IPS-18a (cell line): ENCODE measurements at regions not wholly inside any gene's neighbourhood (a gene's known extent, or its start where the extent isn't known, plus 50 kb on each side); places are given as distances from the start of the nearest gene placed in this dataset.

Experiments used
- H3K27ac ChIP-seq: one replicate; pipeline ENCODE4 v1.5.1; 2013; ENCODE audit warnings: low read length
- H3K27me3 ChIP-seq: one replicate; pipeline ENCODE4 v1.6.1; 2013; ENCODE audit warnings: mild to moderate bottlenecking, low read length; ENCODE audit not compliant: control insufficient read depth, insufficient read depth
- H3K36me3 ChIP-seq: one replicate; pipeline ENCODE4 v1.6.1; 2013; ENCODE audit warnings: low read depth, low read length; ENCODE audit not compliant: control insufficient read depth
- H3K4me1 ChIP-seq: one replicate; pipeline ENCODE4 v1.6.1; 2013; ENCODE audit warnings: low read depth, low read length; ENCODE audit not compliant: control insufficient read depth
- H3K4me3 ChIP-seq: one replicate; pipeline ENCODE4 v1.5.1; 2013; ENCODE audit warnings: low read length
- H3K9ac ChIP-seq: one replicate; pipeline ENCODE4 v1.6.1; 2013; ENCODE audit warnings: mild to moderate bottlenecking, low read length, moderate library complexity
- H3K9me3 ChIP-seq: one replicate; pipeline ENCODE4 v1.6.1; 2013; ENCODE audit warnings: low read depth, low read length; ENCODE audit not compliant: control insufficient read depth

DNA sequence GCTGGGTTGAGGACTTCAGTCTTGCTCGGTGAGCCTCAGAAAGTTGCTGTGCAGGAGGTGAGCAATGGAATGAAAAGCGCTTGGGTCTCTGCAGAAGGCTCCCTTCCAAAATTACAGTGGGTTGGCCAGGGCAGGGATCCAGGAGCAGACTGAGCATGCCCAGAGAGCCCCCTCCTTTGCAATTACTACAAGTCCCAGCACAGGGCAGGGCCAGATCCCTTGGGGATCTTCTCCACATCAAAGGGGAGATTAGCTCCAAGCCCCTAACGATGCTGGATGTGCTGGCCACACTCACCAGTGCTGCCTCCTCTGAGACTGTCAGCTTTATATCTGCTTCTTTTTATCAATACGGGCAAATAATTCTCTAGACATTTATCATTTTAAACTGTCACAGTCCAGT lies 337.5 kb downstream of the RPS24 start:
- peaks cover 8% of the 10 kb centered on the region for H3K4me1 ChIP-seq
- H3K9me3 ChIP-seq: no peaks in the 10 kb centered on the region
- no peaks in the 10 kb centered on the region for H3K36me3 ChIP-seq
- no peaks in the 10 kb centered on the region for H3K27me3 ChIP-seq
- H3K4me3 ChIP-seq: no peak overlapping the region
- no peak overlapping the region for H3K27ac ChIP-seq
- H3K9ac ChIP-seq: no peak overlapping the region

DNA sequence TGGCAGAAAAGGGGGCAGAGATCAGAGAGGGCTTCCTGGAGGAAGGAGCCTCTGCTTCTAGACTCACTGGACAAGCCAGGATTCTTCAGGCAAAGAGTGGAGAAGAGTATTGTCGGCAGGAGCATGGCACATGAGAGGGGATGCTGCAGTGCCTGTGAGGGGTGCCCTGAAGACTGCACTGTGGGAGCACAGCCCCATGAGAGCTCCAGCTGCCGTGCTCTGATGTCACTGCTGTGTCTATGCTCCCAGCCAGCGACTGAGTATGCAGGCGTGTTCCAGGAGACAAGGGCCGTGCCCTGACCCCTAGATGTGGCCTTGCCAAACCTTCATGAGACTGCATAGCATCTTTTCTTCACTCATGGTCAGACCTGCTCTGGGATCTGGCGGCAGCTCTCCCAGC lies 339.1 kb downstream of the RPS24 start:
- Histone ChIP-seq H3K27me3 (no peaks in the 10 kb centered on the region), H3K9ac (no peak overlapping the region), H3K4me3 (no peak overlapping the region), H3K36me3 (no peaks in the 10 kb centered on the region), H3K4me1 (peaks cover 7% of the 10 kb centered on the region), H3K27ac (no peak overlapping the region), H3K9me3 (no peaks in the 10 kb centered on the region)

- no peak overlapping the region for H3K4me3 ChIP-seq
- H3K36me3 ChIP-seq: no peaks in the 10 kb centered on the region
- H3K9me3 ChIP-seq: no peaks in the 10 kb centered on the region
- no peak overlapping the region for H3K27ac ChIP-seq
- H3K4me1 ChIP-seq: peaks cover 7% of the 10 kb centered on the region
- no peak overlapping the region for H3K9ac ChIP-seq
- H3K27me3 ChIP-seq: no peaks in the 10 kb centered on the region
These were observed 340.8 kb downstream of the RPS24 start for GRCh38 chr10:78374331-78375028.

DNA sequence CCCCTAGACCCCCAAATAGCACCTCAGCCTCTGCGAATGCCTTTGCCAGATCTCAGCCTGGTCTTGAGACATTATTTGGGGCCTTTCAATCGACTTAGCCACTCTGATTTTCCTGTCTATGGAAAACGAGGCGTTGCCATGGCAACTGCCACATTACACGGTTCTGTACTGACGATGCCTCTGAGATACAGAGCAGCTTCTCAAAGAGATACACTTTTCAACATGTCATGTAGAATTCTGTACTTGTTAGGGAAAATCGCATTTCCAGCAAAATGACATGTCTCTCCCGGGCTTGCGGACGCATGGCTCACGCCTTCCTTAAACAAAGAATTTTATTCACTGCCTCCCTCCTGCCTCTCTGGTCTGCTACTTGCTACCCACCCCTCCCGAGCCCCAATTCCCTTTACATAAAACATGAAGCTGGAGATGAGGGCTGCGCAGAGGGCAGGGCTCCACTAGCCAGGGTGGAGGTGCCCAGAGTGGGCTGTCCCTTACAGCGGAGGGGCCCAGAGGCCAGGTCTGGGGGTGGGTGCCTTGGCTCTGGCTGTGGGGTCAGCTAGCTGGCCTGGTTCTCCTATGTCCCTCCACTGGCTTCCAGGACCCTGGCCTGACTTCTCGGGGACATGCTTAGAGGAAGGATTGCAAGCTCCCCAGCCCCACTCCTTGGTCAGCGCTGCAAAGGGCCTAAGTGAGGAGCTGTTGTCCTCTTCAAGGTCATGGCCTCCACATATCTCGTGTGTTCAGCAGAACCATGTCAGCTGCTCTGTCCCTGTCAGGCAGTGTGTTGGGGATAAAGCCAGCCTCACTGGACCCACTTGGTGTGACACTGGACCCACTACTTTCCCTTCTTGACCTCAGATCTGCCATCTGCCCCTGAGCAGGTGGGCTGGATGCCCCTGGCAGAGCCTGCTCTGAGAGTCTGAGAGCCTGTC lies 342.5 kb downstream of the RPS24 start:
- Histone ChIP-seq H3K9me3 (no peaks in the 10 kb centered on the region), H3K4me1 (peaks cover 5% of the 10 kb centered on the region), H3K4me3 (no peak overlapping the region), H3K36me3 (no peaks in the 10 kb centered on the region), H3K27me3 (no peaks in the 10 kb centered on the region), H3K27ac (no peak overlapping the region), H3K9ac (no peak overlapping the region)

DNA sequence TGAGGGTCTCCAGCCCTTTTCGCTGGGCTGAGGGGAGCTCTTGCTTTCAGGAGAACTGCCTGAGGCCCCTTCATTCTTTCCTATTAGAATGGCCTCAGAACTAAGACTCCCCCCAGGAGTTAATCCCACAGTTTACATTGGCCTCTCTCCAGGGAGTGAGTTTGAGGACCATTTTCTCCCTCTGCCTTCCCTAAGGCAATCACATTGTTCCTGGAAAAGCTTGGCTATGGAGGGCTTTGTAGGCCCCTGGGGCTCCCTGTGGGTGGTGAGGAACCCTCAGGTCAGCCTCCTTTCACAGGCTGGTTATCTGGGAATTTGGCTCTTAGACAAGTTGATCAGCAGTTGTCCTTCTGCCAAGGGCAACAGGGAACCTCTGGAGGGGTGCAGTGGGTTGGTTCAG lies 343.7 kb downstream of the RPS24 start:
- H3K9me3 ChIP-seq: no peaks in the 10 kb centered on the region
- no peak overlapping the region for H3K27ac ChIP-seq
- no peaks in the 10 kb centered on the region for H3K27me3 ChIP-seq
- peaks cover 4% of the 10 kb centered on the region for H3K4me1 ChIP-seq
- H3K36me3 ChIP-seq: no peaks in the 10 kb centered on the region
- H3K9ac ChIP-seq: no peak overlapping the region
- no peak overlapping the region for H3K4me3 ChIP-seq

DNA sequence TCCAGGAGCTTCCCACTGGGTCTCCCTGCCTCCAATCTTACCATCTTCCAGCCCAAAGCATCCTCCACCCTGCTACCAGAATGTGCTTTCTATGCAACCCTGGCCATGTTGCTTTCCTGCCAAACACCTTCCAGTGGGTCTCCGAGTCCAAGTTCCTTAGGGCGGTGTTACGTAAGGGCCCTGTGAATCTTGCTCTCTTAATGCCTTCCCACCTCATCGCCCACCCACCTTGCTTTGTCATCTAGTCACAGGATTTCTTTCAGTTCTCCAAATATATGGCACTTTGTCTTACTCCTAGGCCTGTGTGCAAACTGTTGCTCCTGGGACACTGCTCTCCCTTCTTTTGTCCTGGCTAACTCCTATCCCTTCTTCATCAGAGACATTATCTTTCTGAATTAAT lies 344.5 kb downstream of the RPS24 start:
- Histone ChIP-seq H3K27me3 (no peaks in the 10 kb centered on the region), H3K9me3 (no peaks in the 10 kb centered on the region), H3K36me3 (no peaks in the 10 kb centered on the region), H3K9ac (no peak overlapping the region), H3K4me3 (no peak overlapping the region), H3K4me1 (peaks cover 4% of the 10 kb centered on the region), H3K27ac (no peak overlapping the region)

- no peaks in the 10 kb centered on the region for H3K36me3 ChIP-seq
- no peak overlapping the region for H3K9ac ChIP-seq
- no peaks in the 10 kb centered on the region for H3K9me3 ChIP-seq
- H3K4me1 ChIP-seq: peaks cover 4% of the 10 kb centered on the region
- no peak overlapping the region for H3K4me3 ChIP-seq
- no peaks in the 10 kb centered on the region for H3K27me3 ChIP-seq
- H3K27ac ChIP-seq: no peak overlapping the region
These were observed 347.4 kb downstream of the RPS24 start for GRCh38 chr10:78381107-78381506.

GRCh38 chr10:78382047-78382446 lies 348.4 kb downstream of the RPS24 start:
- peaks cover 2% of the 10 kb centered on the region for H3K4me1 ChIP-seq
- no peaks in the 10 kb centered on the region for H3K9me3 ChIP-seq
- no peak overlapping the region for H3K9ac ChIP-seq
- H3K27me3 ChIP-seq: no peaks in the 10 kb centered on the region
- H3K36me3 ChIP-seq: no peaks in the 10 kb centered on the region
- no peak overlapping the region for H3K27ac ChIP-seq
- no peak overlapping the region for H3K4me3 ChIP-seq

- Histone ChIP-seq H3K27me3 (no peaks in the 10 kb centered on the region), H3K36me3 (no peaks in the 10 kb centered on the region), H3K4me1 (no peaks in the 10 kb centered on the region), H3K4me3 (no peak overlapping the region), H3K9me3 (no peaks in the 10 kb centered on the region), H3K27ac (no peak overlapping the region), H3K9ac (no peak overlapping the region)
These were observed 349.1 kb downstream of the RPS24 start for GRCh38 chr10:78382772-78383171.

- Histone ChIP-seq H3K4me1 (no peaks in the 10 kb centered on the region), H3K36me3 (no peaks in the 10 kb centered on the region), H3K27me3 (no peaks in the 10 kb centered on the region), H3K9me3 (no peaks in the 10 kb centered on the region), H3K27ac (no peak overlapping the region), H3K9ac (no peak overlapping the region), H3K4me3 (no peak overlapping the region)
These were observed 349.9 kb downstream of the RPS24 start for GRCh38 chr10:78383378-78384048.

GRCh38 chr10:78384049-78384431 lies 350.4 kb downstream of the RPS24 start:
- no peaks in the 10 kb centered on the region for H3K4me1 ChIP-seq
- H3K27me3 ChIP-seq: no peaks in the 10 kb centered on the region
- H3K27ac ChIP-seq: no peak overlapping the region
- no peaks in the 10 kb centered on the region for H3K36me3 ChIP-seq
- H3K9ac ChIP-seq: no peak overlapping the region
- H3K9me3 ChIP-seq: no peaks in the 10 kb centered on the region
- no peak overlapping the region for H3K4me3 ChIP-seq
